ENCODE measurements at regions not wholly inside any gene's neighbourhood (a gene's known extent, or its start where the extent isn't known, plus 50 kb on each side); places are given as distances from the start of the nearest gene placed in this dataset.

DNA sequence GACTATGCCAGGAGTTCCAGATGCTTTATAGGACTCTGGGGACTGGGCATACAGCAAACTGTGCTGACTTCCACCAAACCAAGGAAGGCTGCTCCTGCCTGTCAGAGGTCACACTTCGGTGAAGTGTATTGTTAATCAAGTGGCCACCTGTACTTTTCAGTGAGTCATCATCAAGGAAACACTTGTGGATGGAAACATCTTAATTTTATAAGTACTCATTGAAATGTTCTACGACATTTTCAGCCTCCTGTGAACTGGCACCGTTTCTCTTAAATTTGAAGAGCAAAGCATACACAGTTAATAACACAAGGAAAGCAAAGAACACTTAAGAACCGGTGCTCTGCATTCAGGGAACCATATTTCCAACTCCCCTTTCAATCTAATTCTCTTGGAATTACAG lies 801.7 kb upstream of the DPPA4 start:
- no peak for DNase-seq

GRCh38 chr3:110139821-110140220 lies 802.5 kb upstream of the DPPA4 start:
- no peak for DNase-seq

GRCh38 chr3:110149763-110150162 lies 812.4 kb upstream of the DPPA4 start:
- DNase-seq = no peak

DNA sequence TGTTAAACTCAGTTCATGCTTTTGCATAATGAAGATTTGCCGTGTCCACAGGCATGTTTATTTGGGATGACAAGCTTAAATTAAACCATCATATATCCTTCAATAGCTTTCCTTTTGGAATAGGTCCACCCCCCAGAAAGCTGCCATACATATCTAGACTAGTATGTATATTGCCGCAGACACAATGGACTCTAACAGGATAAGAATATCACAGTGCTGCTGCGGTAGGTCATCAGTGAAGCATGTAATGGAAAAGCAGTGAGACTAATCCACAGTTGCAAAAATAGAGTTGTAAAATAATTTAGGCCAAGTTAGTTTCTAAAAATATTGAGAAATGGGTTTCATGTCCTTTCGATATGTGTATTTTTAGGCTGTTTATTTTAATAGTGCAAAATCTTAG lies 819.9 kb upstream of the DPPA4 start:
- no peak for DNase-seq

- DNase-seq = no peak
Measured at GRCh38 chr3:110164632-110165369, 827.5 kb upstream of the DPPA4 start.

GRCh38 chr3:110165370-110165743 lies 828.0 kb upstream of the DPPA4 start:
- no peak for DNase-seq

- DNase-seq = no peak
Measured at GRCh38 chr3:110165753-110166152, 828.4 kb upstream of the DPPA4 start.

DNA sequence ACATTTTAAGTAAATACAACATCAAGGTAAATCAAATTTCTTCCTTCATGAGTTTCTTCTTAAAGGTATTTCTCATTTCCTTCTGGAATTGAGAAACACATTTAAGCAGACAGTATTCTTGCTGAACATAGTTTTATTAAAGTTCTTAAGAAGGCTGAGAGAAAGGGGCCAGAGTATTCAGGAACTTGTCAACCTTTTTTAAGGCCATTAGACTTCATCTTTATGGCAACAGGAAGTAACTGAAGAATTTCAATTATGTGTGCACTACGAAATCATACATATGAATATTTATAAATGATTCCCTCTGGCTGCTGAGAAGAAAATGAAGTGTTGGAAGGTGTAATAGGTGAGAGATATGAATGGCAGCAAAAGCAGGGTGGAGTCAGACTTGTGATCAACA lies 829.4 kb upstream of the DPPA4 start:
- no peak for DNase-seq

DNA sequence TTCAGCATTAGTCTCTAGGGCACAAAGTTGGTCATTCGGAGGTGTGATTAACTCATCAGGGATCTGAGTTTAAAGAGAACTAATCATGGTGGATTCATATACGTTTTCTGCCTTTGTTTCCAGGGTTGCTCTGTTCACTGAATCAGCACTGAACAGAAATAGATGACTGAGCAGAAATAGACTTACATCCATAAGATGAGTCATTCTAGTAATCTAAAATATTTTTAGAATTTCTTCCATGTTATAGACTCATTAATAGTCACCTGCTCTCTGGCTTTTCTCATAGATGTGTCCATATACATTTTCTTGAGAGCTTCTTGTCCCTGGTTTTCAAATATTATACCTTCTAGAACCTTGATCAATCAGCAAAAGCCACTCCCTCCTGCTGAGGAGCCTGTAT lies 837.6 kb upstream of the DPPA4 start:
- DNase-seq = no peak

DNA sequence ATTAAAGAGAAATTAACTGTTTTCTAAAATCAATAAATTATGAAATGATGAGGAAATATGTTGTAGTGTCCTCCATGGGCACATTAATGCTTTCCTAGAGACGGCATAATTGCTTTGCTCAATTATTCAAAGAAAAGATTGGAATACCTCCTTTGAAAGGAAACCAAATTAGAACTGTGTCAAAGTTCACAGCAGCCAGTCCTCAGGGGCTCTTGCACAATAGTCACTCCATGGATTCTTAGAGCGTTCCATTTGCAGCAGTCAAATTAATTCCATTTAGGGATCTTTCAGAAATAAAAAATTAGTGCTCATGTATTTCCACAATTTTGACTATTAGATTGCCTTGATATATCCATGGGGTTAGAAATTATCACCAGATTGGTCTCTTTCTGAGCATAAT lies 841.6 kb upstream of the DPPA4 start:
- DNase-seq = no peak

DNA sequence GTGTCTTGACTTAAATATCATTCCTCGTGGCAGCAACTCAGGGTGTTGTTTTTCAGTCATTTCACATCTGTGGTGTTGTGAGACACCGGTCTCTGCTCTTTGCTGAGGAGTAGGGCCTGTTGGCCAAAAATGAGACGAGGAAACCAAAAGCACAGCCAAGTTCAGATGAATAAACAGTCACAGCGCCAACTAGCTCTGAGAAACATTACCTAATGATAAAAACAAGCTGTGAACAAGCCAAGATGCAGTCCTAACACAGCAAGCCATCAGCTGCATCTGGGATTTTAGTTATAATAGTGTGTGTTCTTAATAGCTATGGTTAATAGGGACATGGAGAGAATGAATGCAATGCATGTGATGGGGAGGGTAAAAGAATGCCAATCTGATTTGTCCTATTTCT lies 843.4 kb upstream of the DPPA4 start:
- no peak for DNase-seq

GRCh38 chr3:110181226-110181625 lies 843.9 kb upstream of the DPPA4 start:
- DNase-seq = no peak

DNA sequence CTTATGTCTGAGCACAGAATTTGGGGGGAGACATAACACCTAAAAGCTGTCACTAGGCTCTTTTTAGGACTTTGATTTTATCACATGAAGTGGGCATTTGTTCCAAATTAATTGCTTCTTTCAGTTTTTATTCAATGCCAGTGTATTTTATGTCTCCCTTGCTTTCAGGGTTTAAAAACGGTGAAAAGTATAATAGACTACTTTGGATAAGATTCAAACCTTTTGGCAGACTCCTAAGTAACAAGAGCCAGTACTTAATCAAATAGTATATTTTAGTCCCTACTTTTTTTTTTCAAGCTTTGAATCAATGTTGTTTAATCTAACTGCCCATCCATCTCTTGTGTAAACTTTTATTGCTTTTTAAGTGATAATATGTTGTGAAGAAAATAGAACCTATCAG lies 847.2 kb upstream of the DPPA4 start:
- no peak for DNase-seq

GRCh38 chr3:110193074-110193473 lies 855.7 kb upstream of the DPPA4 start:
- DNase-seq = no peak

- no peak for DNase-seq
Measured at GRCh38 chr3:110198717-110199587, 861.6 kb upstream of the DPPA4 start.

- no peak for DNase-seq
Measured at GRCh38 chr3:110199588-110199943, 862.2 kb upstream of the DPPA4 start.

GRCh38 chr3:110210086-110210660 lies 861.4 kb upstream of the NECTIN3 start:
- DNase-seq = no peak

- DNase-seq = no peak
Measured at GRCh38 chr3:110226645-110227044, 845.0 kb upstream of the NECTIN3 start.

DNA sequence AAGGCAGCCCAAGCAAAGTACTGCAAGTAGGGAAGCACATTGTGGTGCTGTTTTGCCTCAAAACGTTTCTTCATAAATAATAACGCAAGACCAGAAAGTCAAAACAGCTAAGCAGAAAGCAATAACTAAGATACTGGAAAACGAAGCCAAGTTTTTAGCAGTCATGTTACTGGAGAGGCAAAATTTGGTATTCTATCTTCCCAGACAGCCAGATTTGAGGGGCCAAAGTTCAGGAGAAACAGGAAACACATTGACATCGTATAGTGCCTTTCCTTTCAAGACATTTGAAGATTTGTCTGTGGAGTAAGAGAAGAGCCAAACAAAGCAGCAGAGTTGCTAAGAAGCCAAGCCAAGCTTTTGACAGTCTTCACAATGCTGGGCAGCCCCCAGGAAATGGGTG lies 843.6 kb upstream of the NECTIN3 start:
- DNase-seq = no peak

DNA sequence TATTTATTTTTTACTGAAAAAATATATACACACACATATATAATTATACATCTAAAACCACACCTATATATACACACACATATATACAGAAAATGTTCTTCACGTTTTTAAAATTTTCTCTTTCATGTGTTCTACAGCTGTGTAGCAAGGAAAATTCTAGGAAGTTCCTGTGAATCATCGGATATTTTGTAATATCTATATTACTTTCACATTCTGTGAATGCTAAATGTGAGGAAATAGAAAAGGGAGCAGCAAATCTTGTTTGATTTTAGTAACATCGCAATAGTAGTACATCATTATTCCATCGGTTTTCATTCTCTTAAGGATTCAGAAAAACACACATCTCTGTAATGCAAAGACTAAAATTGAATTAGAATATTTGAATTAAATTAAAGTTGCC lies 836.8 kb upstream of the NECTIN3 start:
- no peak for DNase-seq

- DNase-seq = no peak
Measured at GRCh38 chr3:110236976-110237610, 834.5 kb upstream of the NECTIN3 start.

- DNase-seq = no peak
Measured at GRCh38 chr3:110243081-110243480, 828.5 kb upstream of the NECTIN3 start.

DNA sequence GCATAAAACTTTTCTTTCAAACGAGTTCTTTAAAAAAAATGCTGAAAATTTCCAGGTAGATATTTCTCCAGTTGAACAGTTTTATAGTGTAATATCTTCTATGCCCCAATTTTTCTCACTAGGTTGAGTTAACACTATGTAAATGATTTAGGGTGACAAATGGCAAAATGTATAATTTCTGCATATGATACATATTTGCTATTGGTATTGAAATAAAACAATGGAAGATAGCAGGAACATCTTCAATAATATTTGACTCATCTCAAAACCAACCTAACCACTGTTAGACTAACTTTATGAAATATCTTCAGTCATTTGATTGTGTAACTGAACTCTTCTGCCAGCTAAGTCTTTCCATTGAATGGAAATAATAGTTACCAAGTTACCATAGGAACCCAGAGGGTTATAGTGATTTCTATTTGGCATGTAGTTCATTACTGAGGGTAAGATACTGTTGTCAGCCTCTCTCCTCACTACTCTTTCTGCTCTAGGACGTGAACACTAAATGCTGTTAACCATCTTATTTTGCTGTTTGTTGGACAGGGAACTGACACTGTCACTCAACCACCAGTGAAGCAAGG lies 824.7 kb upstream of the NECTIN3 start:
- DNase-seq = no peak
